GM18873 (cell line): ENCODE measurements at regions not wholly inside any gene's neighbourhood (a gene's known extent, or its start where the extent isn't known, plus 50 kb on each side); places are given as distances from the start of the nearest gene placed in this dataset.

Experiments
- ATAC-seq: cut with Tn5 transposase; IDR thresholded peaks from one replicate; pipeline ENCODE4 v1.9.1; 2021; ENCODE audit warnings: mild to moderate bottlenecking, moderate library complexity, moderate number of reproducible peaks; ENCODE audit not compliant: unreplicated experiment, low FRiP score

DNA sequence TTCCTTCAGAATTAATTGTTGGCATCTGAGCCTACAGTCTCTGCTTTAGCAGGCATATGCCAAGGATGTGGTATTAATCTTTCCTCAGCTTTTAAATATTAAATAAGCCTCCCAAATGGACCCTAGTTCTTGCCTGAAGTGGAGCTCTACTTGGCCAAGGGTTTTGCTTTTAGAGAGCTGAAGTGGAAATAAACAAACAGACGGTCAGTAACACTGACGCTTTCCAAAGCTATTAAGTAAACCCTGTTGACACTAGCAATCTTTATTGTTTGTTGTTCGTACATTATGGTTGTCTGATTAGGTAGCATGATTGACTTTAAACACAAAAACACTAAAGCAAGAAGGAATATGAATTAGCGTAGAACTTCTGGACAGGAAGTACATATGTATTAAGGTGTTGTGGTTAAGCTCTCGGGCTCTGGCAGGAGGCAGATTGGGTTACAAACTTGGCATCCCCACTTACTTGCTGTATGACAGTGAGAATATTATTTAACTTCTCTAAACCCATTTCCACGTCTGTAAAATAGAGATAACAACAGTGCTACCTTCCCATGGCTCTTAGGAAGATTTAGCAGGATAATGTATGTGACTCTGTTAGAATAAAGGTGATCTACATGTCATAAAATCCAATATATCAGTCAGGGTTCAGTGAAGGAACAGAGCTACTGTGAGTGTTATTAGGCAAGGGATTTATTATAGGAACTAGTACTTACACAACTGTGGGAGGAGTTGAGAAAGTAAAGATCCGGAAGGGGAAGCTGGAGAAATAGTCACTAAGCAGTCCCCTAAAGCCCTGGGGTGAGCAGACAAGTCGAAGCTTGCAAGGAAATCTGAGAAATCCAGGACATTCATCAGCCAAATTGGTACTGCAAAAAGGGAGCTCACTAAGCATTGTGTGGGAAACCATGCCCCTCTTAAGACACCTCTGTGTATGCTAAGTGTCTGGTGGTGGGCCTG lies 92.2 kb upstream of the ATF7IP start:
- no peak for ATAC-seq

DNA sequence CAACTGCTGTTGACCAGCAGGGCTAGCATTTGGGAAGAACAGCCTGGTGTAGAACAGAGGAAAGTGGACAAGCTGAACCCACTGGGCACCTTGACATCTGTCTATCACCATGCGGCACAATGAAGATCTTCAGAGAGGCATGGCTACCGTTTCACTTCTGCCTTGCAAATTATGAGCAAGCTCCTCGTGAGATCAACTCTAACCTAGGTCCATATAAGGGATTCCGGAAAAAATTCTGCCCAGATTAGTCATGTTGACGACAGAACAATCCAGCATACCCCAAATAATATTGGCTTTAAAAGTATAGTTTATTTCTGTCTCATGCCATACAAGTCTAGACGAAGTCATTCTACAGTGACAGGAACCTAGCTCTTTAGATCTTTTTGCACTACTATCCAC lies 91.6 kb upstream of the ATF7IP start:
- ATAC-seq: no peak

DNA sequence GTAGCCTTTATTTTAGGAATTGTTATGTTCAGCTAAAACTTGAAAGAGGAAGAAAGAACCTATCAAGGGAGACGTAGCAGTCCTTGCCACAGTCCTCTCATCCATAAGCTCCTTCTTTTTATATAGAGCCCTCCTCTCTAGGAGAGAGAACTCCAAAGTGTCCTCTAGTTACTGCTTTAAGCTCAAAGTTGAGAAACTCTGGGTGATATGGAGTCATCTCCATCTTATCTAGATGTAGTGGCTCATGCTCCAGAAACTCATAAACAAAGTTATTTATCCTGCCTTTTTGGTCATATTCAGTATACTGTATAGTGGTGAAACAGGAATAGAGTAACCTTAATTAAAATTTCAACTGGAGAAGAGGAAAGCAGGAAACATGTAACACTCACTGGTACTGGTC lies 90.4 kb upstream of the ATF7IP start:
- ATAC-seq: no peak

DNA sequence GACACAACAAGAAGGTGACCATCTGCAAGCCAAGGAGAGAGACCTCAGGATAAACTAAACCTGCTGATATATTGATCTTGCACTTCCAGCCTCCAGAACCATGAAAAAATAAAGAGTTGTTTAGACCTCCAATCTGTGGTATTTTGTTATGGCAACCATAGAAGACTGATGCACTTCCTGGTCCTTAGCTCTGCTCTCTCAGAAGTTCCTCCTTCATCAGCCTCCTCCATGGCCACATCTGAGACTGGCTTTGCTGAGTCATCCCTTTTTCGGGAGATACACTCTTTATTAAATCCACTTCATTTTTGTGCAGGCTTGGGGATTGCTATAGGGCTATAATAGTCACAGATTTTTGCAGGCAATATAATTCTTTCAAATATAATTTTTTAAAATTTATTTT lies 89.6 kb upstream of the ATF7IP start:
- no peak for ATAC-seq

DNA sequence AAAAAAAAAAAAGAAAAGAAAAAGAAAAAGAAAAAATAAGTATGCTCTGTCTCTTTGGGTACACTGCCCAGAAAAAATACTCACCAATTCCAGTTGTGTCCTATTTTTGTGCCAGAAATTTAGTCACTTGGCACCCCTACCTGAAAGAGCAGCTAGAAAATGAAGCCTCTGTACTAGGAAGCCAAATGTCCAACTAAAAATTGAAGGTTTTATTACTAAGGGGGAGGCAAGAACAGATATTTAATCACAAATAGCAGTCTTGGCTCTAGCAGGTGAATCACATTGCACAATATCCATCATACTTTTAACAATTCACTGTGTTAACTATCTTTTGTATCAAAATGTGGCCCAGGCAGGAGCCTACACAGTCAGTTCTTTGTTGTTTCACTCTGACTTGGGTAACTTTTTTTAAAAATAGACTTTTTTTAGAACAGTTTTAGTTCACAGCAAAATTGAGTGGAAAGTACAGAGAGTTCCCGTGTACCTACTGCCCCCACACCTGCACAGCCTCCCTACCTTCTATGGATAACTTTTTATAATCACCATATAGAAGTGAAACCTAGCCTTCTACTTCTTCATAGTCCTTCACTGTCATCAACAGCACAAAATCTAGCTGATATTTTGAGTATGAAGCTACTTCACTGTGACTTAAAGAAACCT lies 87.1 kb upstream of the ATF7IP start:
- no peak for ATAC-seq

DNA sequence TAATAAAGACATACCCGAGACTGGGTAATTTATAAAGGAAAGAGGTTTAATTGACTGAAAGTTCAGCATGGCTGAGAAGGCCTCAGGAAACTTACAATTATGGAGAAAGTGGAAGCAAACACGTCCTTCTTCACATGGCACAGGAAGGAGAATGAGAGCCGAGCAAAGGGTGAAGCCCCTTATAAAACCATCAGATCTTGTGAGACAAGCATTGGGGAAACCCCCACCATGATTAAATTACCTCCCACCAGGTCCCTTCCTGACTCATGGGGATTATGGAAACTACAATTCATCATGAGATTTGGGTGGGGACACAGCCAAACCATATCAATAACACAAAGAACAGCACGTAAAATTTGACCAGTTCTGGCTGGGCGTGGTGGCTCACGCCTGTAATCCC lies 85.6 kb upstream of the ATF7IP start:
- ATAC-seq: no peak

DNA sequence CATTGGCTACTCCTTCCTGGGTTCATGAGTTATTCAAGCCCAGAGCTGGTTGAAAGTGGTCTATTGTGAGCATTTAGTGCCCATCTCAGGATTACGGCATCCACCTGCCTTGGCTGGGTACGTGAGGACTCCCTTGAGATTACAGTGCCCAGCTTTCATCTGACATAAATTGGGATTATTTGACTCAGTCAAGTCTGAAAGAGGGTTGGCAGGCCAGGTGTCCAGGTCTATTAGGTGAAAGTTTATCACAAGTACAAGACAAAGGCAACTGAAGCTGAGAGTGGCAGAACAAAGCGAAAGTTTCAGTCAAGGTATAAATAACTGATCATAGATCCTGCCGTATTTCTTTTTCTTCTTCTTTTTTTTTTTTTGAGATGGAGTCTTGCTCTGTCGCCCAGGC lies 84.6 kb upstream of the ATF7IP start:
- peak; percentile 45 for ATAC-seq

DNA sequence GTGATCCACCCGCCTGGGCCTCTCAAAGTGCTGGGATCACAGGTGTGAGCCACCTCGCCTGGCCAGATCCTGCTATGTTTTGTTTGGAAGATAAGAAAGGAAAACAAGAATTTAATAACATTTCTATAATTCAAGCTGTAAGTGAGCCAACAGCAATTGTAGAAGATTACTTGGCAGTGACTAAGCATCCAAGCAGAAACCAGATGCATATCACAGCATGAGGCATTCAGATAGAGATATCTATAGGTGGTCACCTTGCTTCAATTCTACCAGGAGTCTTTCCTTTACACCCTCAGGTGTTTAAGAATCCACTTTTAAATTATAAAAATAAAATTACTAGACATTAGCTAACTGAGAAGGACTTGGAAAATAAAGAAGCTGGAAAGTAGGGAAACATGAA lies 83.9 kb upstream of the ATF7IP start:
- no peak for ATAC-seq

DNA sequence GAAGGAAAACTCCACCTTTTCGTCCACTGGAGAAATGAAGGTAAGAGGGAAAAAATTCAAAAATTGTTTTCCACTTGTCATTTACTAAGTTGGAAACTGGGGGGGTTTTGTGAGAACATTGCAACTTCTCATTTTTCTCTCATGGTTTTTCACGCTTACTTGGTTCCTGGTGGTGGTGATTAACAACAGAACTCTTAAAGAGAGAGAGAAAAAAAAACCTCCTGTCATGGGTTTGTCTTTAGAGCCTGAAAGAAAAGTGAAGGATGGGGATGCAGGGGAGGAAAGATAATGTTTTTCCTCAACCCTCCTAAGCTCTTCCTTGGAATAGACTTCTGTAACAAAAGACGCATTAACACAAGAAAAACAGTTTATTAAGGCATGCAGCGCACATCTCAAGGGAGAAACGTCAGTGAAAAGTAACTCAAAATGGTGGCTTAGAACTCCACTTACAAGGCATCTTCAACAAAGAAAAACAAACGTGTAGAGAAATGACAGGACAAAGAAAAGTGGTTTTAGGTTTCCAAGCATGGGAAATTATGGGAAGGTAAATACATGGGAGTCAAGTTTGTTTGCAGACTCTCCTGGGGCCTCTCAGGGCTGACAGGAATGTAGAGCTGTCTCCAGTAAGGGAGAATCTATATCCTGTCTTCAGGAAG lies 81.9 kb upstream of the ATF7IP start:
- ATAC-seq: peak; percentile 9

DNA sequence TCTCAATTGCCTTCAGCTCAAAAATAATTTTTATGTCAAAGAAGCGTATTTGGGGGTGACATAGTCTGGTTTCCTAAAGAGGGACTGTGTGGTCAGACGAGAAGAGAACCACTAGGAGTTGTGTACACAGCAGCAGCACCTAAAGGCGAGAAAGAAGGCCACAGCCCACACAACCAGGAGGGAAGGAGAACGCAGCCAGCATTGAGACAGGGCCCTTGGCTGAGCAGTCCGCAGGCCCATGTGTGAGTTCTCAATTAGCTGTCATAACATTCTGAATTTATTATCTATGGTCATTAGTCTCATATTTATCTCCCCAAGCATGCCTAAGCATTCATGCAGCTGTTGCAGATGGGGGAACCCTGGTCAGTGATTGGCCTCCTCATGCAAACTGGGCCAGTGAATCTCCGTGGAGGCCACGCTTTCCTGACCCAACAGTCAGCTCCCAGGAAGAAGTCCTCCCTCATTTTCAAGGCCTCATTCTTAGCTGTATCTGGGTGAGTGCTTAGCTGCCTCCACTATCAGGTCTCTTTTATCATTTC lies 81.2 kb upstream of the ATF7IP start:
- peak; percentile 53 for ATAC-seq

DNA sequence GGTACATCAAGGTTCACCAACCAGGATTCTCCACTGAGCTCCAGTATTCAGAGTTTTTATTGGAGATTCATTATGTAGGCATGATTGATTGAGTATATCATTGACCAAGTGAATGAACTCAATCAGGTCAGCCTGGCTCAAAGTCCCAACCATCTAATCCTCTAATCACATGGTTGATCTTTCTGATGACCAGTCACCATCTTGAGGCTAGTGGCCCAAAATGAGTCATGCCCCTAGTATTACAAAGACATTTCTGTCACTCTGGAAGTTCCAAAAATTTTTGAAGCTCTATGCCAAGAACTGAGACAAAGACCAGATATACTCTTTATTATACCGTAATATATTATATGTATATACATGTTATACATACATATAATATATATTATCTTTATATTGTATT lies 75.9 kb upstream of the ATF7IP start:
- no peak for ATAC-seq

DNA sequence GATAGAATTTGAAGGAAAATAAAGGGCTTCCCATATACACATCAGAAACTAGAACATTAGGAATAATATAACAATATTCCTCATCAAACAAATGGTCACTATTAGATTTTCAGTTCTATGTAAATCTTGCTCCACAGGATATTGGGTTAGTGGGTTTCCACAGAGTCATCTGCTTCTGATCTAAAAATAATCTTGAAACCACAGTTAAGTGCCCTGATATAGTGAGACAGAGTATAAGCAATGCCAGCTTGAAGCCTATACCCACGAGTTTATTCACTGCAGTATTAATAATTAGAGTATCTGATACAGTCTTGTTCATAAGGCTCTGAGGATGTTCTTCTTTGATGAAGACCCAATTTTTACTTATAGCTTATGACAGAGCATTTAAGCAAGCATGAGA lies 74.5 kb upstream of the ATF7IP start:
- no peak for ATAC-seq

DNA sequence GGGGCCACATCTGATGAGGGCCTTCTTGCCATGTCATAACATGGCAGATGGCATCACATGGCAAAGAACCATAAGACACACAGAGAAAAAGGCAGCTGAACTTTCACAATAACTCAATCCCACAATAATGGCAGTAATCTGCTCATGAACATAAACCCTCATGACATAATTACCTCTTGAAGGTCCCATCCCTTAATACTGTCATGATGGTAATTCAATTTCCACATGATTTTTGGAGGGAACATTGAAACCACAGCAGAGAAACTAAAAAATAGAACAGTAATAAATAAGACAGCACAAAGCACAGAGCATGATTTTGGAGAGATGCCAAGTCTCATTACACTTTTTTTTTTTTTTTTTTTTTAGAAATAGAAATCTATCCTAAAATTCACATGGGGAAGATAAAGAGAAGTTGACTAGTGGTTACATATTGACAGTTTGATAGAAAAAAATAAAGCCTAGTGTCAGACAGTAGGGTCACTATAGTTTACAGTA lies 61.8 kb upstream of the ATF7IP start:
- ATAC-seq: no peak

DNA sequence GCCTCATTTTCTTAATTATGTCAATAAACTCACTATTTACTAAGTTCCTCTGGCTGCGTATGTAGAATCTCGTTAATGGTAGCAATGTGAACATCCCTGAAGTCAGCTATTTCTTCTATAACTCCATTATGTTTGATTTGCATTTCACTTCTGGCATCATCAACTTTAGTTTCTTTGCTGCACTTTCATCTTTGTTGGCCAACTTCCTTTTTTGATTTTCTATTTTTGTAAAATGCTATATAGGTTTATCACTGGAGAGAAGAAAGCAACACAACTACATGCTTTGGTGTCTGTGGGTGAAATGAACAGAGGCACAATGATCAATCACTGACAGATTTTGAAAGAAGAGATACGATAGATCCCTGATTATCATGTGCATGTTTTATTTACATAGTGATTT lies 58.5 kb upstream of the ATF7IP start:
- no peak for ATAC-seq

DNA sequence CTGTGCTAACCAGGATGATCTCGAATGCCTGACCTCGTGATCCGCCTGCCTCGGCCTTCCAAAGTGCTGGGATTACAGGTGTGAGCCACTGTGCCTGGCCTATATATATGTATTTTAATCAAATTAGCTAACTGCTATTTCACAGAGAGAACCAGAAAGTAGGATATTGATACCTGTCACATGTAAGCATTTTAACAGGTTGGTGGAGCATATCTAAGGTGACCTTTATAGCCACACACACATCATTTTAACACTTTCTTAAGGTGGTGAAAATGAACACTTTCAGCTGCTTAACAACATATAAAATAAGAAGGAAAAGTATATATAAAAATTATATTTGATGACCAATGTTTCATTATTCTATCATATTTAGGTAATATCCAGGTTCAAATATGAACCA lies 57.0 kb upstream of the ATF7IP start:
- no peak for ATAC-seq

DNA sequence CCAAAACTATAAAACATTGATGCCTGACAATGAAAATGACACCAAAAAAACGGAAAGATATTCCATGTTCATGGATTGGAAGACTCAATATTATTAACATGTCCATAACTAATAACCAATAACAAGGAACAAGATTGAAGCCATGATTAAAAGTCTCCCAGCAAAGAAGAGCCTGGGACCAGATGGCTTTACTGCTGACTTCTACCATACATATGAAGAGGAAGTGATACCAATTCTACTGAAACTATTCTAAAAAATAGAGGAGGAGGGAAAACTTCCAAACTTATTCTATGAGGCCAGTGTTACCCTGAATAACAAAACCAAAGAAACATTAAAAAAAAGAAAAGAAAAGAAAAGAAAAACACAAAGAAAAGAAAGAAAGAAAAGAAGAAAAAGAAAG lies 54.6 kb upstream of the ATF7IP start:
- ATAC-seq: no peak

DNA sequence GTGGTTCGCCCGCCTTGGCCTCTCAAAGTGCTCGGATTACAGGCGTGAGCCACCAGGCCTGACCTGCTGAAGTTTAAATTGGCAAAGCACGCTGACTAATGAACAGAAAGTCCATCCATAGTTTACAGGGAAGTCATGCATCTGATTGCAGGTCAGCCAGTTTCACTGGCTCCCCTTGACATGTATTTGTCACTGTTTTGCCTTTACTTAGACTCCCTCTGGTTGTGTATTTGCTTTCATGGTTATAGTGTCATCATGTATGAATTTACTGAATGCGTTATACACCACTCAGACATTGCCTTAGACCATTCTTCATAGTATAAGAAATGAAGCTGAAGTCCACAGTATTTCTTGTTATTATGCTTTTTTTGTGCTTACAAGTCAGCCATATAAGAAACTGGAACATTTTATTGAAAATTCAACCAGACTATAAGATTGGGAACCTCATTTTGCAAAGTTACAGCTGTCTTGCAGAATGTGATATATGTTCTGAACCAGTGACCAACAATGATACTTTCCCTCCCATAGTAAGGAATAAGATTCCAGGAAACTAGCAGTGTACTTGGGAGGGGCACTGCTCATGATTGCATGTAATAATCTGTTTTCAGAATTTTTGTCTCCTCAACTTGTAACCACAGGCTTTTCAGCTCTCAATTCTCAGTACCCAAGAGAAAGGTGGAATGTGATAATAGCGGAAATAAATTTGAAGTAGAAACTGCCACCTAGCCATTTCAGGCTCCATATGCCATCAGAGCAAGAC lies 51.9 kb upstream of the ATF7IP start:
- no peak for ATAC-seq

DNA sequence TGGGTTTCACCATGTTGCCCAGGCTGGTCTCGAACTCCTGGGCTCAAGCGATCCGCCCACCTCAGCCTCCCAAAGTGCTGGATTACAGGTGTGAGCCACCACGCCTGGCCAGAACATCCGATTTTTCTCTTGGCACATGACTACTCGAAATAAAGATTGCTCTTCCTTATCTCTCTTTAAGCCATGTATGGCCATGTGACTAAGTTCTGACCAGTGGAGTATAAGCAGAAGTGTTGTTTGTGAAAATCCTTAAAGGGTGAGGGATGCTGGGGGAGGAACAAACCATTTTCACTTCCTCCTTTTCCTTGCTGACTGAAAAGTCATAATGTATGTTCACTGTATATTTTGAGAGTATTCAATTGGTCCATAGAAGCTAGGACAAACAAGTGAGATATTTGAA lies 50.7 kb upstream of the ATF7IP start:
- no peak for ATAC-seq

DNA sequence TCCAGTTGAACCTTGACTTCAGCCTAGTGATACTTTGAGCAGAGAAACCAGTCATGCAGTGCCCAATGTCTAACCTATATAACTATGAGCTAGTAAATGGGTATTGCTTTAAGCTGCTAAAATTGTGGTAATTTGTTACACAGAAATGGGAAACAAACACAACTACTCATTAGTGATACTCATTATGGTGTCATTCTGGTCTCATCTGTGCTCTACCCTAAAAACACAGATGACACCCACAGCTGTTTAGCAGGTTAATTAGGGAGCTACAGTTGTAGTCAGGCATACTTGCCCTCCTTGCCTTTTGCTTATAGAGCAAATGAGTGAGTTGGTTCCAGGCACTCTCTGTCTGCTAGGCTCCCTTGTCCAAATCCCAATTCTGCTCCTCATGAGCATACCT lies 50.0 kb upstream of the ATF7IP start:
- no peak for ATAC-seq
